Ascending aorta (tissue), 2 donors: ENCODE measurements at regions not wholly inside any gene's neighbourhood (a gene's known extent, or its start where the extent isn't known, plus 50 kb on each side); places are given as distances from the start of the nearest gene placed in this dataset.

Experiments used
- DNase-seq, 2 donors: peaks; one replicate each; pipeline ENCODE4 v3.0.0-alpha.2; 2019; ENCODE audit warnings: low spot score in 2 of 2
- H3K27ac ChIP-seq, 2 donors: fragments of 200-600 bp; sonication (generic); one replicate each; pipeline ENCODE4 v1.5.1; 2016 to 2017; ENCODE audit warnings: mild to moderate bottlenecking in 1 of 2
- H3K27me3 ChIP-seq: fragments of 200-600 bp; sonication (generic); one replicate; pipeline ENCODE4 v1.5.1; 2017
- H3K36me3 ChIP-seq, 2 donors: fragments of 200-600 bp; sonication (generic); one replicate each; pipeline ENCODE4 v1.5.1; 2016
- H3K4me1 ChIP-seq, 2 donors: fragments of 200-600 bp; sonication (generic); one replicate each; pipeline ENCODE4 v1.5.1; 2016 to 2017; ENCODE audit warnings: mild to moderate bottlenecking in 1 of 2
- H3K4me3 ChIP-seq, 2 donors: fragments of 200-600 bp; sonication (generic); one replicate each; pipeline ENCODE4 v1.5.1; 2016 to 2017; ENCODE audit warnings: mild to moderate bottlenecking in 1 of 2
- H3K9me3 ChIP-seq, 2 donors: fragments of 200-600 bp; sonication (generic); one replicate each; pipeline ENCODE4 v1.5.1; 2016
- intact Hi-C: fragments of 100-400 bp; cut with DNase I; formaldehyde crosslinking; loops from one replicate; pipeline ENCODE4 v1.15.1; 2023
- TF ChIP-seq, protein P1 (sequence below), 3 experiments: fragments of 200-600 bp in 2 of 3; fragments of 450-650 bp in 1 of 3; sonication (generic) in 2 of 3; IDR thresholded peaks; one replicate each; pipeline ENCODE4 v1.5.1; 2016 to 2019; ENCODE audit warnings: antibody characterized with exemption in 3 of 3, mild to moderate bottlenecking in 1 of 3, moderate library complexity in 1 of 3

DNA sequence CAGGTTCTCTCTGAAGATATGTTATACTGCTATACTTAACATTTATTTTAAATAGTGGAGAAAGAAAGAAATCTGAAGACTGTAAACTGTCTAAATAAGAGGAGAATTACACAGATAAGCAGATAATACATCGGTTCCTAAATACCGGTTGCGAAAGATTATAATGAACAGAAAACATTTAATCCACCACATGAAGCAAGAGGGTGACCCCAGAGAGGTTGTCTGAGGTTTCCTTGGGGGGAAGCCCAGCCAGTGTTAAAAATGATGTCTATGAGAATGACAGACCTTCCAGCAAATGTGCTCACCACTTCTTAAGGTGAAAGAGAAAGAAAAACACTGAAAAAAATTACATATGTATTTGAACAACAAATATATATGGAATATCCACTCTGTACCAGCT, 356.4 kb upstream of the KAZN start:
- H3K4me1 ChIP-seq, result no peaks in the 10 kb centered on the region
- H3K9me3 ChIP-seq, result no peaks in the 10 kb centered on the region
- no peak overlapping the region for H3K27ac ChIP-seq
- no peak for DNase-seq
- no peaks in the 10 kb centered on the region for H3K36me3 ChIP-seq
- intact Hi-C loops, result no loop called here
- TF ChIP-seq, protein P1, sequence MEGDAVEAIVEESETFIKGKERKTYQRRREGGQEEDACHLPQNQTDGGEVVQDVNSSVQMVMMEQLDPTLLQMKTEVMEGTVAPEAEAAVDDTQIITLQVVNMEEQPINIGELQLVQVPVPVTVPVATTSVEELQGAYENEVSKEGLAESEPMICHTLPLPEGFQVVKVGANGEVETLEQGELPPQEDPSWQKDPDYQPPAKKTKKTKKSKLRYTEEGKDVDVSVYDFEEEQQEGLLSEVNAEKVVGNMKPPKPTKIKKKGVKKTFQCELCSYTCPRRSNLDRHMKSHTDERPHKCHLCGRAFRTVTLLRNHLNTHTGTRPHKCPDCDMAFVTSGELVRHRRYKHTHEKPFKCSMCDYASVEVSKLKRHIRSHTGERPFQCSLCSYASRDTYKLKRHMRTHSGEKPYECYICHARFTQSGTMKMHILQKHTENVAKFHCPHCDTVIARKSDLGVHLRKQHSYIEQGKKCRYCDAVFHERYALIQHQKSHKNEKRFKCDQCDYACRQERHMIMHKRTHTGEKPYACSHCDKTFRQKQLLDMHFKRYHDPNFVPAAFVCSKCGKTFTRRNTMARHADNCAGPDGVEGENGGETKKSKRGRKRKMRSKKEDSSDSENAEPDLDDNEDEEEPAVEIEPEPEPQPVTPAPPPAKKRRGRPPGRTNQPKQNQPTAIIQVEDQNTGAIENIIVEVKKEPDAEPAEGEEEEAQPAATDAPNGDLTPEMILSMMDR (IDR thresholded peaks at IDR 0.05), result no peak
- H3K4me3 ChIP-seq, result no peak overlapping the region
- no peaks in the 10 kb centered on the region for H3K27me3 ChIP-seq

DNA sequence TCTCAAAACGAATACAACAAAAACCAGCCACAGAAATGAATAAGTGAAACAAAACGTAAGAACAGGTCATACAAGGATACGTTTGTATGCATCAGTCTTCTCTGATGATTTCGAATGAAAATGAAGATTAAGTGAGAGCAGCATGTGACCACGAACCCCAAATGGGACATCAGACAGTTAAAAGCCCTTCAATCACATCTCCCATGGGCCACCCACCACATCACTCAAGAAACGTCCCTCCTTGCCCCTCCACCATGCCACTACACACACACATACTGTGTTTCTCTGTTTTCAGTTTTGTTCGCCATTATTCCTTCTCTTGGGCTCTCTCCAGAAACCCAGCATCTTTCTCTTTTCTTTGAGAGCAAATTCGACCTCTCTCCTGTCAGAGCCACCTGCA, 355.6 kb upstream of the KAZN start:
- no peaks in the 10 kb centered on the region for H3K36me3 ChIP-seq
- H3K4me3 ChIP-seq, result no peak overlapping the region
- DNase-seq, result no peak
- H3K27me3 ChIP-seq, result no peaks in the 10 kb centered on the region
- H3K27ac ChIP-seq, result no peak overlapping the region
- H3K4me1 ChIP-seq, result no peaks in the 10 kb centered on the region
- TF ChIP-seq, protein P1 (IDR thresholded peaks at IDR 0.05), result no peak
- intact Hi-C loops, result no loop called here
- no peaks in the 10 kb centered on the region for H3K9me3 ChIP-seq

DNA sequence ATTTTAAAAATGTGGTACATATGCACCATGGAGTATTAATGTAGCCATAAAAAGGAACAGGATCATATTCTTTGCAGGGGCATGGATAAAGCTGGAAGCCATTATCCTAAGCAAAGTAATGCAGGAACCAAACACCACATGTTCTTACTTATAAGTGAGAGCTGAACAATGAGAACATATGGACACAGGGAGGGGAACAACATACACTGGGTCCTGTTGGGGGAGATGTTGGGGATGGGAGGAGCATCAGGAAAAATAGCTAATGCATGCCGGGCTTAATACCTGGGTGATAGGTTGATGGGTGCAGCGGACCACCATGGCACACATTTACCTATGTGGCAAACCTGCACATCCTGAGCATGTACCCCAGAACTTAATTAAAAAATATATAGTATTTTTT, 352.5 kb upstream of the KAZN start:
- no peaks in the 10 kb centered on the region for H3K9me3 ChIP-seq
- TF ChIP-seq, protein P1 (IDR thresholded peaks at IDR 0.05), result no peak
- H3K4me3 ChIP-seq, result no peak overlapping the region
- no peak overlapping the region for H3K27ac ChIP-seq
- H3K27me3 ChIP-seq, result no peaks in the 10 kb centered on the region
- intact Hi-C loops, result no loop called here
- no peaks in the 10 kb centered on the region for H3K4me1 ChIP-seq
- no peak for DNase-seq
- no peaks in the 10 kb centered on the region for H3K36me3 ChIP-seq

DNA sequence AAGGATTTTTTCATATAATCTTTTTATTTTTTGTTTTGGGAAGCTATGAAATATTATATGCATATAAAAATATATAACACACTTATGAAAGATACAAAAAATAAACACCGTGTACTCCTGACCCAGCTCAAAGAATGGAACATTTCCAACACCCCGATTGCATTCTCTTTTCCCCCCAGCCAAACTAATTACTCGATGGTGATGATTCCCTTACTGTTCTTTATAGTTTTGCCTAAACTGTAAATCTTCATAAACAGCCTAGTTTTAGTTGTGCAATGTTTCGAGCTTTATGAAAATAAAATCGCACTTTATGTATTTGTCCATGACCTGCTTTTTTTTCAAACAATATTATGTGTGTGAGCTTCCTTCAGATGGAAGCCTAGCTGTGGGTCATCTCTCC, 352.0 kb upstream of the KAZN start:
- Histone ChIP-seq H3K9me3 (no peaks in the 10 kb centered on the region), H3K27ac (no peak overlapping the region), H3K4me1 (no peaks in the 10 kb centered on the region), H3K36me3 (no peaks in the 10 kb centered on the region), H3K27me3 (no peaks in the 10 kb centered on the region), H3K4me3 (no peak overlapping the region)
- TF ChIP-seq, protein P1 (IDR thresholded peaks at IDR 0.05), result no peak
- intact Hi-C loops, result no loop called here
- DNase-seq, result no peak

DNA sequence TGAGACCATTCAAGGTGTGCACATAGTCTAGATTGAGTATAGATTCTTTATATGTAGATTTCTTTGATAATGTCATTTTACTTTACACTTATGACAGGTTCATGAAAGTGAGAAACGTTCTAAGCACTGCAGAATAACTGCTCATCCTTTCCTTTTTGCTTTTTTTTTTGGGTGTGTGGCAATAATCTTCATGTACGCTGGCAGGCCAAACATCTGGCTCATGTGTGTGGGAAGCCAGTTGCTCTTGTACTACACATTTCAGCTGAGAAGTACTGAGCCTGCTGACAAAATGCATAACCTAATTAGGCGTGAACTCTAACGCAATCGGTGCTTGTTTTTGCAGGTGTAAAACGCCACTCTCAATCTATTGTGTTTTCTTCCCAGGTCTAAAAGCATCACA, 350.8 kb upstream of the KAZN start:
- Histone ChIP-seq H3K36me3 (no peaks in the 10 kb centered on the region), H3K4me1 (no peaks in the 10 kb centered on the region), H3K27ac (no peak overlapping the region), H3K9me3 (no peaks in the 10 kb centered on the region), H3K27me3 (no peaks in the 10 kb centered on the region), H3K4me3 (no peak overlapping the region)
- intact Hi-C loops, result no loop called here
- TF ChIP-seq, protein P1 (IDR thresholded peaks at IDR 0.05), result no peak
- no peak for DNase-seq

DNA sequence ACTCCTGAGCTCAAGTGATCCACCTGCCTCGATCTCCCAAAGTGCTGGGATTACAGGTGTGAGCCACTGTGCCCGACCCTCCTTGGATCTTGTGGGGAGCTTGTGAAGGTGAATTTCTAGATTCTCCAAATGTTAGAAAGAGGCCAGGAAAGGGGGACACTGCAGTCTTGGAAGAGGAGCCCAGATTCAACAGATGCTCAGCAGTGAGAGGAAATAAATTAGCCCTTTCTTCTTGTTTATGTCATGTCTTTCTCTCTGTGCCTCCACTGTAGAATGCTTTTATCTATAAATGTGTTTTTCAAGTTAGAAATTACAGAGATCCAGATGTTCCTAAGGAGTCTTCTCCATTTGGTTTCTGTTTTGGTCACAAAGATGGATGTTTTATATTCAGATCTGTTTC, 346.6 kb upstream of the KAZN start:
- H3K27me3 ChIP-seq, result no peaks in the 10 kb centered on the region
- H3K4me3 ChIP-seq, result no peak overlapping the region
- no peak overlapping the region for H3K27ac ChIP-seq
- DNase-seq, result no peak
- intact Hi-C loops, result no loop called here
- no peaks in the 10 kb centered on the region for H3K4me1 ChIP-seq
- H3K9me3 ChIP-seq, result no peaks in the 10 kb centered on the region
- no peaks in the 10 kb centered on the region for H3K36me3 ChIP-seq
- TF ChIP-seq, protein P1 (IDR thresholded peaks at IDR 0.05), result no peak
